ENCODE measurements at regions not wholly inside any gene's neighbourhood (a gene's known extent, or its start where the extent isn't known, plus 50 kb on each side); places are given as distances from the start of the nearest gene placed in this dataset.

- no peak for TF ChIP-seq SETDB1 (IDR thresholded peaks at IDR 0.05; ENCODE audit: low read length)
- TF ChIP-seq, protein P1, sequence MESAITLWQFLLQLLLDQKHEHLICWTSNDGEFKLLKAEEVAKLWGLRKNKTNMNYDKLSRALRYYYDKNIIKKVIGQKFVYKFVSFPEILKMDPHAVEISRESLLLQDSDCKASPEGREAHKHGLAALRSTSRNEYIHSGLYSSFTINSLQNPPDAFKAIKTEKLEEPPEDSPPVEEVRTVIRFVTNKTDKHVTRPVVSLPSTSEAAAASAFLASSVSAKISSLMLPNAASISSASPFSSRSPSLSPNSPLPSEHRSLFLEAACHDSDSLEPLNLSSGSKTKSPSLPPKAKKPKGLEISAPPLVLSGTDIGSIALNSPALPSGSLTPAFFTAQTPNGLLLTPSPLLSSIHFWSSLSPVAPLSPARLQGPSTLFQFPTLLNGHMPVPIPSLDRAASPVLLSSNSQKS (CRISPR knock-in tag; IDR thresholded peaks at IDR 0.05) = no peak
- no peak for TF ChIP-seq KLF16 (IDR thresholded peaks at IDR 0.05)
- TF ChIP-seq RAD21 (CRISPR knock-in tag; conservative IDR thresholded peaks at IDR 0.05 in 1 of 2, IDR thresholded peaks at IDR 0.05 in 1 of 2) = no peak
- TF ChIP-seq ZNF175 (CRISPR knock-in tag; IDR thresholded peaks at IDR 0.05; ENCODE audit: low read depth) = no peak
- TF ChIP-seq ZNF431 (CRISPR knock-in tag; IDR thresholded peaks at IDR 0.05) = no peak
- TF ChIP-seq, protein P2, sequence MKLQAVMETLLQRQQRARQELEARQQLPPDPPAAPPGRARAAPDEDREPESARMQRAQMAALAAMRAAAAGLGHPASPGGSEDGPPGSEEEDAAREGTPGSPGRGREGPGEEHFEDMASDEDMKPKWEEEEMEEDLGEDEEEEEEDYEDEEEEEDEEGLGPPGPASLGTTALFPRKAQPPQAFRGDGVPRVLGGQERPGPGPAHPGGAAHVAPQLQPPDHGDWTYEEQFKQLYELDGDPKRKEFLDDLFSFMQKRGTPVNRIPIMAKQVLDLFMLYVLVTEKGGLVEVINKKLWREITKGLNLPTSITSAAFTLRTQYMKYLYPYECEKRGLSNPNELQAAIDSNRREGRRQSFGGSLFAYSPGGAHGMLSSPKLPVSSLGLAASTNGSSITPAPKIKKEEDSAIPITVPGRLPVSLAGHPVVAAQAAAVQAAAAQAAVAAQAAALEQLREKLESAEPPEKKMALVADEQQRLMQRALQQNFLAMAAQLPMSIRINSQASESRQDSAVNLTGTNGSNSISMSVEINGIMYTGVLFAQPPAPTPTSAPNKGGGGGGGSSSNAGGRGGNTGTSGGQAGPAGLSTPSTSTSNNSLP (IDR thresholded peaks at IDR 0.05; ENCODE audit: borderline replicate concordance, low read depth, low read length) = no peak
- no peak for TF ChIP-seq NFRKB (IDR thresholded peaks at IDR 0.05; ENCODE audit: low read depth)
- no peak for TF ChIP-seq ZNF830 (CRISPR knock-in tag; IDR thresholded peaks at IDR 0.05)
- no peak for TF ChIP-seq RAD51 (IDR thresholded peaks at IDR 0.05; ENCODE audit: borderline replicate concordance, low read depth)
- no peak for TF ChIP-seq ZNF699 (CRISPR knock-in tag; IDR thresholded peaks at IDR 0.05; ENCODE audit: insufficient replicate concordance)
- TF ChIP-seq ELF4 (CRISPR knock-in tag; IDR thresholded peaks at IDR 0.05) = no peak
- TF ChIP-seq, protein P3, sequence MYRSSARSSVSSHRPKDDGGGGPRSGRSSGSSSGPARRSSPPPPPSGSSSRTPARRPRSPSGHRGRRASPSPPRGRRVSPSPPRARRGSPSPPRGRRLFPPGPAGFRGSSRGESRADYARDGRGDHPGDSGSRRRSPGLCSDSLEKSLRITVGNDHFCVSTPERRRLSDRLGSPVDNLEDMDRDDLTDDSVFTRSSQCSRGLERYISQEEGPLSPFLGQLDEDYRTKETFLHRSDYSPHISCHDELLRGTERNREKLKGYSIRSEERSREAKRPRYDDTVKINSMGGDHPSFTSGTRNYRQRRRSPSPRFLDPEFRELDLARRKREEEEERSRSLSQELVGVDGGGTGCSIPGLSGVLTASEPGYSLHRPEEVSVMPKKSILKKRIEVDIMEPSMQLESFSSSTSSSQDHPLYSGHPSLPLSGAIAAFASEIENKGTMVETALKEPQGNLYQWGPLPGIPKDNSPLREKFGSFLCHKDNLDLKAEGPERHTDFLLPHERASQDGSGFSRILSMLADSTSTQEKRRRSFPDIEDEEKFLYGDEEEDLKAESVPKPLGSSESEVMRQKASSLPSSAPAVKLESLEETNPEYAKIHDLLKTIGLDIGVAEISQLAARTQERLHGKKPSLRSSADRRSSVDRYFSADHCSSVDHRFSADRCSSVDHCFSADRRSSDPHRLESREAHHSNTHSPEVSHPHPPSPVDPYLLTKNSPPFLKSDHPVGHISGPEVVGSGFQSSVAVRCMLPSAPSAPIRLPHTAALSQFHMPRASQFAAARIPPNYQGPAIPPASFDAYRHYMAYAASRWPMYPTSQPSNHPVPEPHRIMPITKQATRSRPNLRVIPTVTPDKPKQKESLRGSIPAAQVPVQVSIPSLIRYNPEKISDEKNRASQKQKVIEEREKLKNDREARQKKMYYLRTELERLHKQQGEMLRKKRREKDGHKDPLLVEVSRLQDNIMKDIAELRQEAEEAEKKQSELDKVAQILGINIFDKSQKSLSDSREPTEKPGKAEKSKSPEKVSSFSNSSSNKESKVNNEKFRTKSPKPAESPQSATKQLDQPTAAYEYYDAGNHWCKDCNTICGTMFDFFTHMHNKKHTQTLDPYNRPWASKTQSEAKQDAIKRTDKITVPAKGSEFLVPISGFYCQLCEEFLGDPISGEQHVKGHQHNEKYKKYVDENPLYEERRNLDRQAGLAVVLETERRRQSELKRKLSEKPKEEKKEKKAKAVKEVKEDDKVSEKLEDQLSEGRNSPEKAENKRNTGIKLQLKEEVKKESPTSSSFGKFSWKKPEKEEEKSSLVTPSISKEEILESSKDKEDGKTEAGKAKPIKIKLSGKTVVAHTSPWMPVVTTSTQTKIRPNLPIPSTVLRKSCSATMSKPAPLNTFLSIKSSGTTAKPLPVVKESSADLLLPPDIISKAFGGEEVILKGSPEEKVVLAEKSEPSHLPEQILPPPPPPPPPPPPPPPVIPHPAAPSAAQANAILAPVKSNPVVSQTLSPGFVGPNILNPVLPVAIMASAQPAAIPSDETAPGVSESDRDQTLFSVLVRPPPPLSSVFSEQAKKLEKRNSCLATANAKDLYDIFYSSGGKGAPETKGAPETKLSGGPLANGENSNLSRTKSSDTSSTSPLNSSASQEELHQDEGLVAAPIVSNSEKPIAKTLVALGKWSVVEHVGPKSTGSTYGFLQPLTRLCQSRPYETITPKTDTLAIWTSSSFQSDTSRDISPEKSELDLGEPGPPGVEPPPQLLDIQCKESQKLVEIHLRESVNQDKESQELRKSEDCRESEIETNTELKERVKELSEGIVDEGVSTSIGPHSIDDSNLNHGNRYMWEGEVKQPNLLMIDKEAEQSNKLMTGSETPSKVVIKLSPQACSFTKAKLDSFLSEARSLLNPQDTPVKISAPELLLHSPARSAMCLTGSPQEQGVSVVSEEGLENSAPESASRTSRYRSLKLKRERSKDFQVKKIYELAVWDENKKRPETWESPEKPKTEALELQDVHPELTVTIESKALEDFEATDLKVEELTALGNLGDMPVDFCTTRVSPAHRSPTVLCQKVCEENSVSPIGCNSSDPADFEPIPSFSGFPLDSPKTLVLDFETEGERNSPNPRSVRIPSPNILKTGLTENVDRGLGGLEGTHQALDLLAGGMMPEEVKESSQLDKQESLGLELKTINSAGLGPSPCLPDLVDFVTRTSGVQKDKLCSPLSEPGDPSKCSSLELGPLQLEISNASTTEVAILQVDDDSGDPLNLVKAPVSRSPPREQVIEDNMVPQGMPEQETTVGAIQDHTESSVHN (IDR thresholded peaks at IDR 0.05; ENCODE audit: borderline replicate concordance in 1 of 2, low read depth in 1 of 2) = no peak
Observed at GRCh38 chrX:113400193-113400704, 559.6 kb upstream of the AMOT start (continued).

Data from K562 (cell line).